ENCODE measurements at regions not wholly inside any gene's neighbourhood (a gene's known extent, or its start where the extent isn't known, plus 50 kb on each side); places are given as distances from the start of the nearest gene placed in this dataset.

GRCh38 chr11:121793291-121793690 lies 322.7 kb downstream of the BLID start:
- TF ChIP-seq ZBTB43 (CRISPR knock-in tag; IDR thresholded peaks at IDR 0.05) (no peak), ARID4B (CRISPR knock-in tag; IDR thresholded peaks at IDR 0.05; ENCODE audit: borderline replicate concordance) (no peak), CTCF (IDR thresholded peaks at IDR 0.05) (no peak), CREB1 (CRISPR knock-in tag; IDR thresholded peaks at IDR 0.05) (no peak), FOXJ3 (CRISPR knock-in tag; IDR thresholded peaks at IDR 0.05; ENCODE audit: borderline replicate concordance) (no peak)
